ENCODE measurements at regions not wholly inside any gene's neighbourhood (a gene's known extent, or its start where the extent isn't known, plus 50 kb on each side); places are given as distances from the start of the nearest gene placed in this dataset.

DNA sequence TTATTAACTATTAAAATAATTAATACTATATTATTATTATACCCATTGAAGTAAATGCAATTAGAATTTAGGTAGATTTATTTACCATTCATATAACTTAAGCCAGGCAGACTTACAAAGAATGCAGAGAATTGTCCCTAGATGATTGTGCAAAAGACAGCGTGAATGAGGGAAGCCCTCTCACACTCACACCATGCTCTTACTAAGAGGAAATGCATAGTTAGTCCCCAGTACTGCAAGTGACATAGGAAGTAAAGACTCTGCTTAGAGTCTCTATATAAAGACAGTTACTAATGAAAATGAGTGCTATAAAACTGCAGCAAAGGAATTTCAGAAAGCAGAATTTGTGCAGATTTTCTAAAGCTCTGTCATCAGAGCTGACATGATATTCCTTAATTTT, 270.4 kb downstream of the ZBBX start:
- H3K4me3 Mint-ChIP-seq: no peak overlapping the region
- H3K4me1 ChIP-seq (ENCODE audit: control insufficient read depth in 2 of 2, insufficient read depth in 2 of 2, low read length in 2 of 2): no peaks in the 10 kb centered on the region
- H3K4me2 ChIP-seq (replicated peaks; ENCODE audit: low read depth, low read length, poor library complexity, severe bottlenecking): no peak overlapping the region
- no peaks in the 10 kb centered on the region for H3K27me3 Mint-ChIP-seq
- no peak overlapping the region for H3K4me3 ChIP-seq (ENCODE audit: control extremely low read depth in 1 of 5, extremely low read depth in 1 of 5, insufficient read depth in 1 of 5, low read depth in 2 of 5, low read length in 4 of 5)
- H3K9me3 Mint-ChIP-seq (ENCODE audit: insufficient read depth): no peaks in the 10 kb centered on the region
- no peaks in the 10 kb centered on the region for H3K36me3 ChIP-seq (replicated peaks in 1 of 2; ENCODE audit: control extremely low read depth in 1 of 2, control insufficient read depth in 1 of 2, extremely low read depth in 1 of 2, insufficient read depth in 2 of 2, low read length in 1 of 2)
- H3K9ac ChIP-seq (ENCODE audit: low read length): no peak overlapping the region
- WGBS (ENCODE audit: insufficient coverage): no CpG with 5 or more reads among the region's 1 CpG
- TF ChIP-seq CTCF (IDR thresholded peaks at IDR 0.05): no peak
- no peak for TF ChIP-seq EZH2 (IDR thresholded peaks at IDR 0.05; ENCODE audit: borderline replicate concordance, insufficient read depth, low read depth, low read length, poor library complexity, severe bottlenecking)
- no peak for DNase-seq
- no peaks in the 10 kb centered on the region for H3K4me1 Mint-ChIP-seq
- peaks cover 0 to 2% (median 0%) of the 10 kb centered on the region in 3 donors for H3K9me3 ChIP-seq (ENCODE audit: control extremely low read depth in 1 of 3, control insufficient read depth in 2 of 3, insufficient read depth in 1 of 3, low read length in 2 of 3)
- no peak for ATAC-seq (ENCODE audit: low read depth)
- no peak overlapping the region for H3K27ac Mint-ChIP-seq
- CTCF ChIA-PET: no interaction called here
- no peak overlapping the region for H2AFZ ChIP-seq (ENCODE audit: insufficient read depth, low read depth, low read length, poor library complexity, severe bottlenecking)
- no peaks in the 10 kb centered on the region for H3K79me2 ChIP-seq (ENCODE audit: control insufficient read depth, insufficient read depth, low read length)
- no peaks in the 10 kb centered on the region for H4K20me1 ChIP-seq (ENCODE audit: control insufficient read depth, insufficient read depth, low read length, poor library complexity, severe bottlenecking)
- intact Hi-C loops (cut with micrococcal nuclease): no loop called here
- no peaks in the 10 kb centered on the region for H3K27me3 ChIP-seq (replicated peaks in 1 of 4; ENCODE audit: control extremely low read depth in 1 of 4, control insufficient read depth in 3 of 4, insufficient read depth in 4 of 4, low read length in 3 of 4)
- POLR2A ChIA-PET: no interaction called here
- no peak overlapping the region for H3K27ac ChIP-seq (ENCODE audit: low read length in 2 of 2)

DNA sequence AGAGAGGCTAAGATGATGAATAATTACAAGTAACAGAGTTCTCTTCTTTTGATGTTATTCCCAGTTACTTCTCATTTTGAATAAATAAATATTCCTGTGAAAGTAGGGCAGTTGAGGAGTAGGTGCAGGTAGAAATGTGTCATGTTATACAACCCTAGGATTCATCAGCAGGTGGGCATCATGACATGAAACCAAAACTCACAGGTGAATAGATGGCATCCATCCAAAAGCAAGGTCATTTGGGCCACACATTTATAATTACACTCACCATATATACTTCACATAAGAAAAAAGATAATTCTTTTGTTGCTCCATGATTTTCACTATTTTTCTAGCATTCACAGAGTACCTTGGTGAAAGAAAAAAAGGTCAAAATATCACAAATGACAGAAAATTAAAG, 273.6 kb downstream of the ZBBX start:
- no peaks in the 10 kb centered on the region for H3K4me1 Mint-ChIP-seq
- TF ChIP-seq EZH2 (IDR thresholded peaks at IDR 0.05; ENCODE audit: borderline replicate concordance, insufficient read depth, low read depth, low read length, poor library complexity, severe bottlenecking) (no peak), CTCF (IDR thresholded peaks at IDR 0.05) (no peak)
- no peaks in the 10 kb centered on the region for H3K9me3 Mint-ChIP-seq (ENCODE audit: insufficient read depth)
- no peaks in the 10 kb centered on the region for H3K27me3 ChIP-seq (replicated peaks in 1 of 4; ENCODE audit: control extremely low read depth in 1 of 4, control insufficient read depth in 3 of 4, insufficient read depth in 4 of 4, low read length in 3 of 4)
- H3K4me1 ChIP-seq (ENCODE audit: control insufficient read depth in 2 of 2, insufficient read depth in 2 of 2, low read length in 2 of 2): no peaks in the 10 kb centered on the region
- ChIA-PET CTCF (interaction anchor here (0.7 kb wide), 1 partner anchor 273 kb away, joined by 3 read pairs; no protein-coding TSS in a partner anchor), POLR2A (no interaction called here)
- no peaks in the 10 kb centered on the region for H3K27me3 Mint-ChIP-seq
- no peak overlapping the region for H3K4me3 Mint-ChIP-seq
- no peak overlapping the region for H3K27ac Mint-ChIP-seq
- no peaks in the 10 kb centered on the region for H4K20me1 ChIP-seq (ENCODE audit: control insufficient read depth, insufficient read depth, low read length, poor library complexity, severe bottlenecking)
- no peak overlapping the region for H3K4me3 ChIP-seq (ENCODE audit: control extremely low read depth in 1 of 5, extremely low read depth in 1 of 5, insufficient read depth in 1 of 5, low read depth in 2 of 5, low read length in 4 of 5)
- intact Hi-C loops (cut with micrococcal nuclease): no loop called here
- H3K9me3 ChIP-seq (ENCODE audit: control extremely low read depth in 1 of 3, control insufficient read depth in 2 of 3, insufficient read depth in 1 of 3, low read length in 2 of 3): no peaks in the 10 kb centered on the region
- H2AFZ ChIP-seq (ENCODE audit: insufficient read depth, low read depth, low read length, poor library complexity, severe bottlenecking): no peak overlapping the region
- DNase-seq (no peak), ATAC-seq (ENCODE audit: low read depth) (no peak)
- no peaks in the 10 kb centered on the region for H3K36me3 ChIP-seq (replicated peaks in 1 of 2; ENCODE audit: control extremely low read depth in 1 of 2, control insufficient read depth in 1 of 2, extremely low read depth in 1 of 2, insufficient read depth in 2 of 2, low read length in 1 of 2)
- H3K27ac ChIP-seq (ENCODE audit: low read length in 2 of 2): no peak overlapping the region
- no peaks in the 10 kb centered on the region for H3K79me2 ChIP-seq (ENCODE audit: control insufficient read depth, insufficient read depth, low read length)
- H3K9ac ChIP-seq (ENCODE audit: low read length): no peak overlapping the region
- H3K4me2 ChIP-seq (replicated peaks; ENCODE audit: low read depth, low read length, poor library complexity, severe bottlenecking): no peak overlapping the region
